ENCODE measurements at regions not wholly inside any gene's neighbourhood (a gene's known extent, or its start where the extent isn't known, plus 50 kb on each side); places are given as distances from the start of the nearest gene placed in this dataset.

GRCh38 chr2:2493496-2493895, 162.4 kb upstream of the MYT1L start:
- H3K4me3 ChIP-seq (ENCODE audit: insufficient read depth, low read length, poor library complexity, severe bottlenecking), result no peak overlapping the region
- H3K9me3 ChIP-seq (ENCODE audit: insufficient read depth, low read length), result no peaks in the 10 kb centered on the region
- no peak overlapping the region for H3K4me2 ChIP-seq (ENCODE audit: low read depth, low read length, poor library complexity, severe bottlenecking)
- no peaks in the 10 kb centered on the region for H4K20me1 ChIP-seq (ENCODE audit: low read depth, low read length)
- H3K36me3 ChIP-seq (ENCODE audit: low read length), result no peaks in the 10 kb centered on the region
- H3K27me3 ChIP-seq (ENCODE audit: low read length), result no peaks in the 10 kb centered on the region
- TF ChIP-seq EZH2phosphoT487 (conservative IDR thresholded peaks at IDR 0.05; ENCODE audit: low read length) (no peak), CTCF (IDR thresholded peaks at IDR 0.05; ENCODE audit: insufficient read depth, low read length, poor library complexity, severe bottlenecking) (no peak)
- H3K79me2 ChIP-seq (ENCODE audit: insufficient read depth, low read length), result no peaks in the 10 kb centered on the region
- H3F3A ChIP-seq (ENCODE audit: insufficient read depth), result no peaks in the 10 kb centered on the region
- no peak overlapping the region for H3K27ac ChIP-seq (ENCODE audit: low read depth, low read length)
- no peak overlapping the region for H2AFZ ChIP-seq (ENCODE audit: low read depth, low read length, severe bottlenecking)
- H3K9ac ChIP-seq (ENCODE audit: low read length), result no peak overlapping the region
- H3K9me2 ChIP-seq (replicated peaks; ENCODE audit: insufficient read depth, low read length), result no peaks in the 10 kb centered on the region

- TF ChIP-seq CTCF (IDR thresholded peaks at IDR 0.05; ENCODE audit: insufficient read depth, low read length, poor library complexity, severe bottlenecking), result no peak
- TF ChIP-seq EZH2phosphoT487 (conservative IDR thresholded peaks at IDR 0.05; ENCODE audit: low read length), result no peak
- no peaks in the 10 kb centered on the region for H3K9me2 ChIP-seq (replicated peaks; ENCODE audit: insufficient read depth, low read length)
- no peak overlapping the region for H3K4me2 ChIP-seq (ENCODE audit: low read depth, low read length, poor library complexity, severe bottlenecking)
- no peaks in the 10 kb centered on the region for H4K20me1 ChIP-seq (ENCODE audit: low read depth, low read length)
- H3K27me3 ChIP-seq (ENCODE audit: low read length), result no peaks in the 10 kb centered on the region
- no peak overlapping the region for H3K9ac ChIP-seq (ENCODE audit: low read length)
- no peak overlapping the region for H3K4me3 ChIP-seq (ENCODE audit: insufficient read depth, low read length, poor library complexity, severe bottlenecking)
- H3K27ac ChIP-seq (ENCODE audit: low read depth, low read length), result no peak overlapping the region
- no peaks in the 10 kb centered on the region for H3K36me3 ChIP-seq (ENCODE audit: low read length)
- no peak overlapping the region for H2AFZ ChIP-seq (ENCODE audit: low read depth, low read length, severe bottlenecking)
- H3K79me2 ChIP-seq (ENCODE audit: insufficient read depth, low read length), result no peaks in the 10 kb centered on the region
- no peaks in the 10 kb centered on the region for H3K9me3 ChIP-seq (ENCODE audit: insufficient read depth, low read length)
- H3F3A ChIP-seq (ENCODE audit: insufficient read depth), result no peaks in the 10 kb centered on the region
Observed at GRCh38 chr2:2492800-2493199, 161.7 kb upstream of the MYT1L start.

- Histone ChIP-seq H3K9me2 (replicated peaks; ENCODE audit: insufficient read depth, low read length) (no peaks in the 10 kb centered on the region), H3K27ac (ENCODE audit: low read depth, low read length) (no peak overlapping the region), H3K27me3 (ENCODE audit: low read length) (no peaks in the 10 kb centered on the region), H4K20me1 (ENCODE audit: low read depth, low read length) (no peaks in the 10 kb centered on the region), H3K4me3 (ENCODE audit: insufficient read depth, low read length, poor library complexity, severe bottlenecking) (no peak overlapping the region), H3K9me3 (ENCODE audit: insufficient read depth, low read length) (no peaks in the 10 kb centered on the region), H2AFZ (ENCODE audit: low read depth, low read length, severe bottlenecking) (no peak overlapping the region), H3K4me2 (ENCODE audit: low read depth, low read length, poor library complexity, severe bottlenecking) (no peak overlapping the region), H3F3A (ENCODE audit: insufficient read depth) (no peaks in the 10 kb centered on the region), H3K36me3 (ENCODE audit: low read length) (no peaks in the 10 kb centered on the region), H3K79me2 (ENCODE audit: insufficient read depth, low read length) (no peaks in the 10 kb centered on the region), H3K9ac (ENCODE audit: low read length) (no peak overlapping the region)
- TF ChIP-seq CTCF (IDR thresholded peaks at IDR 0.05; ENCODE audit: insufficient read depth, low read length, poor library complexity, severe bottlenecking) (no peak), EZH2phosphoT487 (conservative IDR thresholded peaks at IDR 0.05; ENCODE audit: low read length) (no peak)
Observed at GRCh38 chr2:2491964-2492363, 160.9 kb upstream of the MYT1L start.

GRCh38 chr2:2484301-2484700, 153.2 kb upstream of the MYT1L start:
- Histone ChIP-seq H2AFZ (ENCODE audit: low read depth, low read length, severe bottlenecking) (no peak overlapping the region), H3K27ac (ENCODE audit: low read depth, low read length) (no peak overlapping the region), H3K9me2 (replicated peaks; ENCODE audit: insufficient read depth, low read length) (no peaks in the 10 kb centered on the region), H3F3A (ENCODE audit: insufficient read depth) (no peaks in the 10 kb centered on the region), H3K4me3 (ENCODE audit: insufficient read depth, low read length, poor library complexity, severe bottlenecking) (no peak overlapping the region), H4K20me1 (ENCODE audit: low read depth, low read length) (no peaks in the 10 kb centered on the region), H3K27me3 (ENCODE audit: low read length) (no peaks in the 10 kb centered on the region), H3K36me3 (ENCODE audit: low read length) (no peaks in the 10 kb centered on the region), H3K9ac (ENCODE audit: low read length) (no peak overlapping the region), H3K79me2 (ENCODE audit: insufficient read depth, low read length) (no peaks in the 10 kb centered on the region), H3K4me2 (ENCODE audit: low read depth, low read length, poor library complexity, severe bottlenecking) (no peak overlapping the region), H3K9me3 (ENCODE audit: insufficient read depth, low read length) (no peaks in the 10 kb centered on the region)
- no peak for TF ChIP-seq CTCF (IDR thresholded peaks at IDR 0.05; ENCODE audit: insufficient read depth, low read length, poor library complexity, severe bottlenecking)
- no peak for TF ChIP-seq EZH2phosphoT487 (conservative IDR thresholded peaks at IDR 0.05; ENCODE audit: low read length)

All from SU-DHL-6 (cell line).